ENCODE measurements at regions not wholly inside any gene's neighbourhood (a gene's known extent, or its start where the extent isn't known, plus 50 kb on each side); places are given as distances from the start of the nearest gene placed in this dataset.

GRCh38 chr3:157876556-157876955, 229.7 kb downstream of the SHOX2 start:
- Histone ChIP-seq H3K27ac (no peak overlapping the region), H3K36me3 (no peaks in the 10 kb centered on the region), H3K4me3 (no peak overlapping the region), H3K4me1 (no peaks in the 10 kb centered on the region), H3K9me3 (no peaks in the 10 kb centered on the region), H3K27me3 (no peaks in the 10 kb centered on the region)
- DNase-seq: no peak
- TF ChIP-seq, protein P1, sequence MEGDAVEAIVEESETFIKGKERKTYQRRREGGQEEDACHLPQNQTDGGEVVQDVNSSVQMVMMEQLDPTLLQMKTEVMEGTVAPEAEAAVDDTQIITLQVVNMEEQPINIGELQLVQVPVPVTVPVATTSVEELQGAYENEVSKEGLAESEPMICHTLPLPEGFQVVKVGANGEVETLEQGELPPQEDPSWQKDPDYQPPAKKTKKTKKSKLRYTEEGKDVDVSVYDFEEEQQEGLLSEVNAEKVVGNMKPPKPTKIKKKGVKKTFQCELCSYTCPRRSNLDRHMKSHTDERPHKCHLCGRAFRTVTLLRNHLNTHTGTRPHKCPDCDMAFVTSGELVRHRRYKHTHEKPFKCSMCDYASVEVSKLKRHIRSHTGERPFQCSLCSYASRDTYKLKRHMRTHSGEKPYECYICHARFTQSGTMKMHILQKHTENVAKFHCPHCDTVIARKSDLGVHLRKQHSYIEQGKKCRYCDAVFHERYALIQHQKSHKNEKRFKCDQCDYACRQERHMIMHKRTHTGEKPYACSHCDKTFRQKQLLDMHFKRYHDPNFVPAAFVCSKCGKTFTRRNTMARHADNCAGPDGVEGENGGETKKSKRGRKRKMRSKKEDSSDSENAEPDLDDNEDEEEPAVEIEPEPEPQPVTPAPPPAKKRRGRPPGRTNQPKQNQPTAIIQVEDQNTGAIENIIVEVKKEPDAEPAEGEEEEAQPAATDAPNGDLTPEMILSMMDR (IDR thresholded peaks at IDR 0.05): no peak
- TF ChIP-seq POLR2A (IDR thresholded peaks at IDR 0.05): no peak

DNA sequence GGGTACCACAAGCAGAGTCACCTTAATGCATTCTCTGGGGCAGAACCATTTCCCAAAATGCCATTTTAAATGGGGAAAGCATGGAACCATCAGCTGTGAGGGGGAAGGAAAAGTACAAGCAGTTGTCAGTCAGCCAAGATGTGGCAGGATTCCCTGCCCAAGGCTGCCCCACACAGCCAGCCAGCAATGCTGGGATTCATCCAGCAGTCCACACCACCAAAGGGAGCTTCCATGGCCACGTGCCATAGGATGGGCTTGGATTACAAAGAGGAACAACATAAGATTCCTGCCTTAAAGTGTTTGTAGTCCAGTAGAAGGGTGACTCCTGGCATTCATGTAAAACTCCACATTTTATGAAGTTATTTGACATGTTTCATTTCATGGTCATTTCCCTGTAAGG, 233.3 kb downstream of the SHOX2 start:
- Histone ChIP-seq H3K4me1 (no peaks in the 10 kb centered on the region), H3K4me3 (no peak overlapping the region), H3K27ac (no peak overlapping the region), H3K9me3 (no peaks in the 10 kb centered on the region), H3K27me3 (no peaks in the 10 kb centered on the region), H3K36me3 (no peaks in the 10 kb centered on the region)
- no peak for DNase-seq
- TF ChIP-seq POLR2A (IDR thresholded peaks at IDR 0.05): no peak
- TF ChIP-seq, protein P1 (IDR thresholded peaks at IDR 0.05): no peak

DNA sequence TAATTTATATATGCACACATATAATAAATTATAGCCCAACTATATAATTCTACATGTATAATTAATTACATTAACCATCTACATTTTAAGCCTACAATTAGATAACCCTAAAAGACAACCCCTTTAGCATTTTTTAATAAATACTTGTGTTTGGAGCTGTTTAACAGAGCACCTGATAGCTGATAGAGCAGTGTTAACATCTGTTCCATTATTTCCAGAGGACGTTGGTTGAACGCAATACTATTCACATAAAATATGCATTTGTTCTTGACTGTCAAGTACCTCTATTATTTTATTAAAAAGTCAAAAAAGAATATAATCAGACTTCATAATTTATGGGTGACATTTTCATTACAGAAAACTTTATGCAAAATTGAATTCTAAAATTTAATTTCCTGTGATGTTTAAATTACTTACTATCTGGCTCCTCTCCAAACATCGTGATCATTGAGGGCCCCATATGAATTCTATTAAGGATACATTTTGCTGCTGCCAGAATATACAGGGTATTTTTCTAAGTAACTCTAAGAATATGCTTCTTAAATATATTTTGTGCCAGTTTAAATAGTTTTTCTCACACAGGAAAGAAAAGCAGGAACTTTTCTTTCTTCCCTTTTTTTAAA, 234.3 kb downstream of the SHOX2 start:
- no peak overlapping the region for H3K4me3 ChIP-seq
- TF ChIP-seq, protein P1 (IDR thresholded peaks at IDR 0.05): no peak
- TF ChIP-seq POLR2A (IDR thresholded peaks at IDR 0.05): no peak
- no peaks in the 10 kb centered on the region for H3K4me1 ChIP-seq
- no peaks in the 10 kb centered on the region for H3K9me3 ChIP-seq
- H3K27ac ChIP-seq: no peak overlapping the region
- no peaks in the 10 kb centered on the region for H3K27me3 ChIP-seq
- no peaks in the 10 kb centered on the region for H3K36me3 ChIP-seq
- DNase-seq: no peak

DNA sequence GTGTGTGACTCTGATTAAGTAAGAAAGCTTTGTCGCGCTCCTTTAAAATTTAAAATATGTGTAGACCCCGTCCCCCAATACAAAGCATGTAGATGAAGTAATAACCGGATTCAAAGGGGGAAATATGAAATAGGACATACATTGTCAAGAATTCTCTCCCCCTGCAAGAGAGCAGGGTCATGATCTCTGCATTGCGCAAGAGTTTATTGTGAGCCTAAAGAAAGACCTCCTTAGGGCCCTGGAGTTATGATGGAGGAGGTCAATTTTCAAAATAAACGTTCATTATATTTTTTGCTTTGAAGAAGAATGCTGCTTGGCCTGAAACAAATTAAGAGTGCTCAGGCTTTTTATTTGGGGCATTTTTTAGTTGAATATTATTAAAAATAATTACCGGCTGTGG, 235.0 kb downstream of the SHOX2 start:
- TF ChIP-seq, protein P1 (IDR thresholded peaks at IDR 0.05): no peak
- Histone ChIP-seq H3K27me3 (no peaks in the 10 kb centered on the region), H3K9me3 (no peaks in the 10 kb centered on the region), H3K4me1 (no peaks in the 10 kb centered on the region), H3K27ac (no peak overlapping the region), H3K36me3 (no peaks in the 10 kb centered on the region), H3K4me3 (no peak overlapping the region)
- no peak for DNase-seq

- H3K27me3 ChIP-seq: no peaks in the 10 kb centered on the region
- no peaks in the 10 kb centered on the region for H3K4me1 ChIP-seq
- no peak for DNase-seq
- H3K27ac ChIP-seq: no peak overlapping the region
- TF ChIP-seq, protein P1 (IDR thresholded peaks at IDR 0.05): no peak
- TF ChIP-seq POLR2A (IDR thresholded peaks at IDR 0.05): no peak
- H3K36me3 ChIP-seq: no peaks in the 10 kb centered on the region
- H3K9me3 ChIP-seq: no peaks in the 10 kb centered on the region
- H3K4me3 ChIP-seq: no peak overlapping the region
Observed at GRCh38 chr3:157868946-157869345, 237.3 kb downstream of the SHOX2 start.

- DNase-seq: no peak
- Histone ChIP-seq H3K4me3 (no peak overlapping the region), H3K36me3 (no peaks in the 10 kb centered on the region), H3K9me3 (no peaks in the 10 kb centered on the region), H3K27me3 (no peaks in the 10 kb centered on the region), H3K27ac (no peak overlapping the region), H3K4me1 (no peaks in the 10 kb centered on the region)
- no peak for TF ChIP-seq POLR2A (IDR thresholded peaks at IDR 0.05)
- TF ChIP-seq, protein P1 (IDR thresholded peaks at IDR 0.05): no peak
Observed at GRCh38 chr3:157868196-157868595, 238.0 kb downstream of the SHOX2 start.

All from Peyer's patch (tissue), 4 donors.